ENCODE measurements at regions not wholly inside any gene's neighbourhood (a gene's known extent, or its start where the extent isn't known, plus 50 kb on each side); places are given as distances from the start of the nearest gene placed in this dataset.

DNA sequence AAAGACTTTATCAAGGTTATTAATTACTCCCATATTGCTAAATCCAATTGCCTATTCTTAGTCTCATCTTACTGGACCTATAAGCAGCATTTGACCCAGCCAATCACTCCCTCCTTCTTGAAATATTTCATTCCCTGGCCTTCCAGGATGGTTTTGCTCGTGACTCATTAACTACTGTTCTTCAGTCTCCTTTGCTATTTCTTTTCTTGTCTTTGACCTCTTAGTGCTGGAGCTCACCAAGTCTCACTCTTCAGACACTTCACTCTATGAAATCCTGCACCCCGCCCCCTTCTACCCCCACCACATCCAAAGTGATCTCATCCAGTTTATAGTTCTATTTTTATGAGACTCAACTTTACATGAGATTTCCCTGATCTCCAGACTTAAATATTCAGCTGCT is 803.1 kb upstream of the WWC1 start:
- TF ChIP-seq, protein P1, sequence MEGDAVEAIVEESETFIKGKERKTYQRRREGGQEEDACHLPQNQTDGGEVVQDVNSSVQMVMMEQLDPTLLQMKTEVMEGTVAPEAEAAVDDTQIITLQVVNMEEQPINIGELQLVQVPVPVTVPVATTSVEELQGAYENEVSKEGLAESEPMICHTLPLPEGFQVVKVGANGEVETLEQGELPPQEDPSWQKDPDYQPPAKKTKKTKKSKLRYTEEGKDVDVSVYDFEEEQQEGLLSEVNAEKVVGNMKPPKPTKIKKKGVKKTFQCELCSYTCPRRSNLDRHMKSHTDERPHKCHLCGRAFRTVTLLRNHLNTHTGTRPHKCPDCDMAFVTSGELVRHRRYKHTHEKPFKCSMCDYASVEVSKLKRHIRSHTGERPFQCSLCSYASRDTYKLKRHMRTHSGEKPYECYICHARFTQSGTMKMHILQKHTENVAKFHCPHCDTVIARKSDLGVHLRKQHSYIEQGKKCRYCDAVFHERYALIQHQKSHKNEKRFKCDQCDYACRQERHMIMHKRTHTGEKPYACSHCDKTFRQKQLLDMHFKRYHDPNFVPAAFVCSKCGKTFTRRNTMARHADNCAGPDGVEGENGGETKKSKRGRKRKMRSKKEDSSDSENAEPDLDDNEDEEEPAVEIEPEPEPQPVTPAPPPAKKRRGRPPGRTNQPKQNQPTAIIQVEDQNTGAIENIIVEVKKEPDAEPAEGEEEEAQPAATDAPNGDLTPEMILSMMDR (IDR thresholded peaks at IDR 0.05) = no peak

GRCh38 chr5:167489202-167489601 is 802.2 kb upstream of the WWC1 start:
- TF ChIP-seq, protein P1 (IDR thresholded peaks at IDR 0.05) = no peak

DNA sequence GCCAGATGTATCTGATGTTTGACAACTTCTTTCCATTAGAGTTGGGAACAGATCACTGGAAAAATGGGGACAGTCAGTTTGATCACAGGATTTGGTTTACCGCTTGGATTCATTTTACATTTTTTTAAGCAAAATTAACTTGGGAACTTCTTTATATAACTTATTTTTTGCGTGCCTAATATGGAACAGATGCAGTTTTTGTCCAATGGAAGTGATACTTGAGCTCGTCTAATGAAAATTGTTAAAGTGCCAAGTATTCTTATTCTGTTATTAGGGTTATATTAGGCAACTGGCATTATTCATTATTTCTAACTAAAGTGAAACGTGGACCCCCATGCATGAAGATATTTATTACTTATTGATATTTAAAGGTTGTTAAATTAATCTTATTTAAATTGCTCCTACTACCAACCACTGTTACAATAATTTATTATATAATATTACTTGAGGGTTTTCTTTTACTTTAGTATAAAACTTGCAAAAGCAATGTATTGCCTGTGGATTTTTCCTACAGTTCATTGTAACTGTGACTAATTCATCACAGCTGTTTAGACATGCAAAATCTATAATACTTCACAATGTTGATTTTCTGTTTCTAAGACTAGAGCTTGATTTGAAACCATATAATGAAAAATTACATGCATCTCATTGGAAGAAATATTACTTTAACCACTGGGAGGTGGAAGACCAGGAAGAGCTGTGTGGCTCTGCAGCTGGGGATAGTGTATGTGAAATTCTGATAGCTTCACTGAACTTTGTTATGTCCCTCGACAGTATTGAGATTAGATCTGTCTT is 787.3 kb upstream of the WWC1 start:
- TF ChIP-seq, protein P1 (IDR thresholded peaks at IDR 0.05) = no peak

DNA sequence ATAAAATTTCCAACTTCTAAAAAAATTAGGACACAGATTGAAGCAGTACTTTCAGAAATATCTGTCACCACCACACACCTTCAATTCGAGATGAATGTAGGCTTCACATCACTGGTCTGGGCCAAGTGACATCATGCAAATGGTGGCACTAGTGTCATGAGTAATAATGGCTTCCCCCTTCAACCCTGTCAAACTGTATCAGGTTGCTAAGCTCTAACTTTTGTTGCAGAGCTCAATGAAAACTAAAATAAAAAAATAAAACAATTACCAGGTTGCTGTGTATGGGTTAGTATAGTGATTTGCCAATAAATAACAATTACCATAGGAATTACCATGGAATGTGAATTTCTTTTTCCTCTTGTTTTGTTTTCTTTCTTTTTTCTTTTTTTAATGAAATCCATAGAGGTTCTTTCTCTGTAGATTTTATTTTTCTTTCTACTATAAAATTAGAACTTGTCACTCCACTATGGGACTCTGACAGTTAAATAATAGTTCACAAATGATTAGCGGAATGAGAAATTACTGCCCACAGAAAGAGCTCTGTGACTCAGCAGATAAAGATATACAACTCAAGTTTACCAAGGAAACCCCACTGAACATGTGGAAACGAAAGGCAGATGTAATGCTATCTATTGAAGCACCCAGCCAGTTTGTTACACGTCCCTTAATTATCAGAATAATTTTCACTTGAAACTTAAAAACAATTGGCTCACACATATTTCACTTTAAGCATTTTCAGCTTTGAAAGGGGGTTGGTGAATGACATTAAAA is 783.8 kb upstream of the WWC1 start:
- TF ChIP-seq, protein P1 (IDR thresholded peaks at IDR 0.05) = no peak

- TF ChIP-seq, protein P1 (IDR thresholded peaks at IDR 0.05) = no peak
Measured at GRCh38 chr5:167509076-167509475, 782.4 kb upstream of the WWC1 start.

GRCh38 chr5:167511276-167511675 is 780.2 kb upstream of the WWC1 start:
- TF ChIP-seq, protein P1 (IDR thresholded peaks at IDR 0.05) = no peak

GRCh38 chr5:167512111-167512510 is 779.3 kb upstream of the WWC1 start:
- TF ChIP-seq, protein P1 (IDR thresholded peaks at IDR 0.05) = no peak

Data from LNCAP (cell line).